PC-3 (cell line): ENCODE measurements at regions not wholly inside any gene's neighbourhood (a gene's known extent, or its start where the extent isn't known, plus 50 kb on each side); places are given as distances from the start of the nearest gene placed in this dataset.

ENCODE experiments used
- ATAC-seq: fragments of 200-7000 bp; cut with Tn5 transposase; 2 replicates; pipeline ENCODE4 v1.9.1; 2020; ENCODE audit warnings: mild to moderate bottlenecking, moderate library complexity
- BruUV-seq: library from RNA; stranded (reverse); fragments of 400-500 nt; replicated peaks from 2 replicates; lab custom pipeline; 2021; lab: Mats Ljungman, UMichigan
- CTCF ChIA-PET: fragments of 300-600 bp; sonication (Branson Sonifier 250); formaldehyde crosslinking; loops from one replicate; lab custom pipeline; 2022; ENCODE audit warnings: antibody characterized with exemption; lab: Charles Lee
- POLR2A ChIA-PET: fragments of 300-600 bp; sonication (Branson Sonifier 250); formaldehyde crosslinking; loops from one replicate; lab custom pipeline; 2022; ENCODE audit warnings: antibody characterized with exemption; ENCODE audit not compliant: unreplicated experiment; lab: Charles Lee
- DNase-seq: peaks from one replicate; pipeline ENCODE4 v3.0.0-alpha.2; 2015
- H2AFZ ChIP-seq: fragments of 300-600 bp; sonication (generic); 2 replicates; pipeline ENCODE4 v1.6.0; 2016; ENCODE audit warnings: antibody characterized with exemption, low read length
- H3F3A ChIP-seq: fragments of 300-600 bp; sonication (generic); one replicate; pipeline ENCODE4 v1.6.0; 2017; ENCODE audit warnings: antibody characterized with exemption, low read length, control low read depth, mild to moderate bottlenecking; ENCODE audit not compliant: unreplicated experiment
- H3K27ac ChIP-seq: fragments of 300-600 bp; sonication (generic); 2 replicates; pipeline ENCODE4 v1.5.1; 2016; ENCODE audit warnings: mild to moderate bottlenecking, low read length
- H3K27me3 ChIP-seq: fragments of 300-600 bp; sonication (generic); 2 replicates; pipeline ENCODE4 v1.6.1; 2016; ENCODE audit warnings: low read length, mixed read lengths
- H3K36me3 ChIP-seq: fragments of 300-600 bp; sonication (generic); 2 replicates; pipeline ENCODE4 v1.6.1; 2016; ENCODE audit warnings: low read depth, mixed run types, low read length, mixed read lengths
- H3K4me1 ChIP-seq: fragments of 300-600 bp; sonication (generic); 2 replicates; pipeline ENCODE4 v1.5.1; 2016; ENCODE audit warnings: low read length; ENCODE audit not compliant: insufficient read depth
- H3K4me2 ChIP-seq: fragments of 300-600 bp; sonication (generic); 2 replicates; pipeline ENCODE4 v1.6.0; 2016; ENCODE audit warnings: low read length
- H3K4me3 ChIP-seq: fragments of 300-600 bp; sonication (generic); 2 replicates; pipeline ENCODE4 v1.5.1; 2016; ENCODE audit warnings: mild to moderate bottlenecking, low read length, mixed read lengths
- H3K79me2 ChIP-seq: fragments of 300-600 bp; sonication (generic); 2 replicates; pipeline ENCODE4 v1.6.1; 2017; ENCODE audit warnings: low read length, mixed read lengths
- H3K9ac ChIP-seq: fragments of 300-600 bp; sonication (generic); 2 replicates; pipeline ENCODE4 v1.6.0; 2016; ENCODE audit warnings: mild to moderate bottlenecking, low read length
- H3K9me2 ChIP-seq: fragments of 300-600 bp; sonication (generic); replicated peaks from 2 replicates; pipeline ENCODE4 v1.6.1; 2016; ENCODE audit warnings: mixed run types, low read length, mixed read lengths
- H3K9me3 ChIP-seq: fragments of 300-600 bp; sonication (generic); 2 replicates; pipeline ENCODE4 v1.6.1; 2016; ENCODE audit warnings: low read length, mixed read lengths
- H4K20me1 ChIP-seq: fragments of 300-600 bp; sonication (generic); 2 replicates; pipeline ENCODE4 v1.6.1; 2016; ENCODE audit warnings: low read length, mixed read lengths
- EZH2 ChIP-seq: fragments of 300-600 bp; sonication (generic); IDR thresholded peaks from one replicate; pipeline ENCODE4 v1.6.1; 2017; ENCODE audit warnings: antibody characterized with exemption, mild to moderate bottlenecking, low read length; ENCODE audit not compliant: unreplicated experiment
- EZH2phosphoT487 ChIP-seq: fragments of 300-600 bp; sonication (generic); IDR thresholded peaks from 2 replicates; pipeline ENCODE4 v1.6.1; 2018; ENCODE audit warnings: mild to moderate bottlenecking, antibody characterized with exemption, low read length, borderline replicate concordance
- intact Hi-C: fragments of 100-400 bp; cut with micrococcal nuclease; formaldehyde crosslinking; loops from 2 replicates; pipeline ENCODE4 v1.9.0; 2023
- TF ChIP-seq, protein P1 (sequence below): fragments of 300-600 bp; sonication (generic); conservative IDR thresholded peaks from 2 replicates; pipeline ENCODE4 v1.5.1; 2017; ENCODE audit warnings: antibody characterized with exemption, low read depth, mild to moderate bottlenecking, low read length

DNA sequence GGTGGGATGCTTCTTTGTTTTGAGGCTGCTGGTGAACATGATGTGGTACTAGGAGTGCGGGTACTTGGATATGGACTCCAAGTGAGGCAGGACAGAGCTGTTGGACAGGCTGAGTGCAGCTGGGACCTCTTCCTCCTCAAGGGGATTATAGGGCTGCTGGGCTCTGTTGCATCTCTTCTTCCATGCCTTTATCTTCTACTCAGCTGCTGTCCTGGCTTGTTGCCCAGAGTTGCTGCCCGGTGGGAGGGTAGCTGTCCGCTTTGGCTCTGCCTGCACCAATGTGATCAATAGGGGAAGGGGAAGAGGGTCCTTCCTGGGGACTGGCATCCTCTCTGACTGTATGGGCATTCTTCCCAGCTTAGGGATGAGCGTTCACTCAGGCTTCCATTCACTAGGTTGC lies 1217.9 kb upstream of the ACO1 start:
- Histone ChIP-seq H3F3A (no peaks in the 10 kb centered on the region), H3K9me3 (no peaks in the 10 kb centered on the region), H2AFZ (no peak overlapping the region), H3K9me2 (no peaks in the 10 kb centered on the region), H3K4me2 (no peak overlapping the region), H3K9ac (no peak overlapping the region), H3K36me3 (no peaks in the 10 kb centered on the region), H3K27me3 (no peaks in the 10 kb centered on the region), H3K27ac (no peak overlapping the region), H3K4me1 (no peaks in the 10 kb centered on the region), H3K79me2 (no peaks in the 10 kb centered on the region), H3K4me3 (no peak overlapping the region), H4K20me1 (no peaks in the 10 kb centered on the region)
- POLR2A ChIA-PET: no interaction called here
- ATAC-seq: no peak
- CTCF ChIA-PET: no interaction called here
- TF ChIP-seq, protein P1, sequence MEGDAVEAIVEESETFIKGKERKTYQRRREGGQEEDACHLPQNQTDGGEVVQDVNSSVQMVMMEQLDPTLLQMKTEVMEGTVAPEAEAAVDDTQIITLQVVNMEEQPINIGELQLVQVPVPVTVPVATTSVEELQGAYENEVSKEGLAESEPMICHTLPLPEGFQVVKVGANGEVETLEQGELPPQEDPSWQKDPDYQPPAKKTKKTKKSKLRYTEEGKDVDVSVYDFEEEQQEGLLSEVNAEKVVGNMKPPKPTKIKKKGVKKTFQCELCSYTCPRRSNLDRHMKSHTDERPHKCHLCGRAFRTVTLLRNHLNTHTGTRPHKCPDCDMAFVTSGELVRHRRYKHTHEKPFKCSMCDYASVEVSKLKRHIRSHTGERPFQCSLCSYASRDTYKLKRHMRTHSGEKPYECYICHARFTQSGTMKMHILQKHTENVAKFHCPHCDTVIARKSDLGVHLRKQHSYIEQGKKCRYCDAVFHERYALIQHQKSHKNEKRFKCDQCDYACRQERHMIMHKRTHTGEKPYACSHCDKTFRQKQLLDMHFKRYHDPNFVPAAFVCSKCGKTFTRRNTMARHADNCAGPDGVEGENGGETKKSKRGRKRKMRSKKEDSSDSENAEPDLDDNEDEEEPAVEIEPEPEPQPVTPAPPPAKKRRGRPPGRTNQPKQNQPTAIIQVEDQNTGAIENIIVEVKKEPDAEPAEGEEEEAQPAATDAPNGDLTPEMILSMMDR: no peak
- TF ChIP-seq EZH2phosphoT487 (no peak), EZH2 (no peak)
- BruUV-seq: no TSS peak
- intact Hi-C loops: no loop called here
- DNase-seq: no peak

DNA sequence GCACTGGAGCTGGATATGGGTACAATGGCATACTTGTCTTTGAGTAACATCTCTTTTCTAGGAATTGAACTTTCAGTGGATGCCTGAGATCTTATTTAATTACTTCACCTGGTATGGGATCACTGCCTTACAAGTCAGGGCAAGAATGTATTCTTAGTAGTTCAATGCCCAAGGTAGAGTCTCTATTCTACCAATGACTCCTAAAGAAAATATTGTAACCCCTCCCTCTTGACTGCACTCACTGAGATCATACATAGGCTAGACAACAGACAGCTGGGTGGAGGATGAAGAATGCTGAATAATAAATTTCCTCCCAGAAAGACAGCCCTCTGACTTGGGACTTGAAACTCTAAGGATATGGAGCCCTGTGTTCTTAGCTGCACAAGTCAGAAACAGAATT lies 1216.3 kb upstream of the ACO1 start:
- no peaks in the 10 kb centered on the region for H4K20me1 ChIP-seq
- no TSS peak for BruUV-seq
- ATAC-seq (no peak), DNase-seq (no peak)
- H3K9ac ChIP-seq: no peak overlapping the region
- H3K9me2 ChIP-seq: no peaks in the 10 kb centered on the region
- H3K27me3 ChIP-seq: no peaks in the 10 kb centered on the region
- H3K27ac ChIP-seq: no peak overlapping the region
- intact Hi-C loops: no loop called here
- H3K79me2 ChIP-seq: no peaks in the 10 kb centered on the region
- H3K4me1 ChIP-seq: no peaks in the 10 kb centered on the region
- TF ChIP-seq EZH2 (no peak), EZH2phosphoT487 (no peak)
- TF ChIP-seq, protein P1: no peak
- ChIA-PET POLR2A (no interaction called here), CTCF (no interaction called here)
- H3K4me3 ChIP-seq: no peak overlapping the region
- H3K4me2 ChIP-seq: no peak overlapping the region
- H3F3A ChIP-seq: no peaks in the 10 kb centered on the region
- H2AFZ ChIP-seq: no peak overlapping the region
- H3K36me3 ChIP-seq: no peaks in the 10 kb centered on the region
- H3K9me3 ChIP-seq: no peaks in the 10 kb centered on the region

DNA sequence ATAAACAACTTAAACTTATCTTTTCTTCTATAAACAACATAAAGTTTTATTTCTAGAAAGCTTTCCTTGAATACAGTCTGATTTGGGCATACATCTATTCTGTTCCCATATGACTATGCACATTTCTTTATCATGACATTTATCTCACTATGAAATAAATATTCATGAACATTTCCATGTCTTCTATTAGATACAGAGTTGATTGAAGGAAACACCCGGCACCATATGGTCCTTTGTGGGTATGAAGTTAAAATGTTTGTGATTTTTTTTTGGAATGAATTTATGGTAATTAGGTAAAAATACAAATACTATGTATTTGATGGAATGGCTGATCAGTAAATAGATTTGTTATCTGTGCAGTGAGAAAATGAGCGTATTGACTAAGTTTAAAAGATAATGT lies 1209.8 kb upstream of the ACO1 start:
- H3K4me3 ChIP-seq: no peak overlapping the region
- no TSS peak for BruUV-seq
- ChIA-PET POLR2A (no interaction called here), CTCF (no interaction called here)
- H3K4me2 ChIP-seq: no peak overlapping the region
- ATAC-seq (no peak), DNase-seq (no peak)
- no peak for TF ChIP-seq EZH2phosphoT487
- TF ChIP-seq, protein P1: no peak
- no peak for TF ChIP-seq EZH2
- H3K9ac ChIP-seq: no peak overlapping the region
- H3K36me3 ChIP-seq: no peaks in the 10 kb centered on the region
- H3K9me2 ChIP-seq: no peaks in the 10 kb centered on the region
- no peaks in the 10 kb centered on the region for H3K9me3 ChIP-seq
- no peaks in the 10 kb centered on the region for H3K27me3 ChIP-seq
- no peaks in the 10 kb centered on the region for H3F3A ChIP-seq
- no peaks in the 10 kb centered on the region for H3K79me2 ChIP-seq
- intact Hi-C loops: no loop called here
- no peak overlapping the region for H2AFZ ChIP-seq
- H3K27ac ChIP-seq: no peak overlapping the region
- no peaks in the 10 kb centered on the region for H3K4me1 ChIP-seq
- no peaks in the 10 kb centered on the region for H4K20me1 ChIP-seq
